ENCODE measurements at regions not wholly inside any gene's neighbourhood (a gene's known extent, or its start where the extent isn't known, plus 50 kb on each side); places are given as distances from the start of the nearest gene placed in this dataset.
"Not testable (repeated sequence)": the region's sequence is repeated elsewhere in the genome, so short reads cannot be mapped to it uniquely, and the experiment has no call there.

- ChIA-PET POLR2A (no interaction called here), CTCF (no interaction called here)
- TF ChIP-seq ARNT (IDR thresholded peaks at IDR 0.05): no peak
- no peak for TF ChIP-seq SUZ12 (IDR thresholded peaks at IDR 0.05)
- no peak for TF ChIP-seq L3MBTL2 (conservative IDR thresholded peaks at IDR 0.05)
- no peak for TF ChIP-seq FOXK2 (IDR thresholded peaks at IDR 0.05)
- TF ChIP-seq SP1 (IDR thresholded peaks at IDR 0.05): no peak
- no peak for TF ChIP-seq FOXM1 (IDR thresholded peaks at IDR 0.05; ENCODE audit: borderline replicate concordance)
- no peak for TF ChIP-seq ZNF384 (IDR thresholded peaks at IDR 0.05)
- no peak for DNase-seq (ENCODE audit: extremely low spot score)
These were observed 63.8 kb downstream of the SOWAHC start for GRCh38 chr2:109677835-109678580.

- DNase-seq (ENCODE audit: extremely low spot score); POLR2A ChIA-PET; CTCF ChIA-PET: not testable (repeated sequence)
These were observed 64.6 kb downstream of the SOWAHC start for GRCh38 chr2:109678724-109679201.

DNA sequence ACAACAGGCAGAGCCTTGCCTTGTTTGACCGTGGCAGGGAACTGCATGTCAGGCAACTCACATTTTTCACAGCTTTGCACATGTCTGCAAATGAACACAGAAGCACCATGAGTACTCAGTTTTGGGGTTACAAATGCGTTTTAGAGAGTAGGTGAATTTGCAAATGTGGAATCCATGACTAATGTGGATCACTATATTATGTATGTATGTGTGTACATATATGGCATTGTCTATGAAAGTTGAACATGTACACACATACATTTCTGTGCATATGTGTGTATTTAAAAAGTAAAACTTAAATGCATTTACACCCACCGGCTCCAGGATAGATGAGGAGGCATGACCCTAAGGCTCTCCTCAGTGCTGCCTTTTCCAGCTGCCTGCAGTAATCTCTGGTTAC is 65.1 kb downstream of the SOWAHC start:
- no peak for DNase-seq (ENCODE audit: extremely low spot score)
- CTCF ChIA-PET: no interaction called here
- no peak for TF ChIP-seq FOXA1 (IDR thresholded peaks at IDR 0.05)
- TF ChIP-seq LEF1 (IDR thresholded peaks at IDR 0.05; ENCODE audit: borderline replicate concordance): no peak
- no peak for TF ChIP-seq FOXK2 (IDR thresholded peaks at IDR 0.05)
- no peak for TF ChIP-seq FOXM1 (IDR thresholded peaks at IDR 0.05; ENCODE audit: borderline replicate concordance)
- no peak for TF ChIP-seq ELF4 (IDR thresholded peaks at IDR 0.05)
- TF ChIP-seq BHLHE40 (IDR thresholded peaks at IDR 0.05; ENCODE audit: borderline replicate concordance): no peak
- no peak for TF ChIP-seq NFRKB (IDR thresholded peaks at IDR 0.05)
- TF ChIP-seq ZNF384 (IDR thresholded peaks at IDR 0.05): no peak
- no peak for TF ChIP-seq CTBP1 (IDR thresholded peaks at IDR 0.05; ENCODE audit: borderline replicate concordance)
- TF ChIP-seq SP1 (IDR thresholded peaks at IDR 0.05): no peak
- TF ChIP-seq L3MBTL2 (conservative IDR thresholded peaks at IDR 0.05): no peak
- TF ChIP-seq ARNT (IDR thresholded peaks at IDR 0.05): no peak
- TF ChIP-seq HDGF (IDR thresholded peaks at IDR 0.05; ENCODE audit: borderline replicate concordance): no peak
- TF ChIP-seq, protein P1, sequence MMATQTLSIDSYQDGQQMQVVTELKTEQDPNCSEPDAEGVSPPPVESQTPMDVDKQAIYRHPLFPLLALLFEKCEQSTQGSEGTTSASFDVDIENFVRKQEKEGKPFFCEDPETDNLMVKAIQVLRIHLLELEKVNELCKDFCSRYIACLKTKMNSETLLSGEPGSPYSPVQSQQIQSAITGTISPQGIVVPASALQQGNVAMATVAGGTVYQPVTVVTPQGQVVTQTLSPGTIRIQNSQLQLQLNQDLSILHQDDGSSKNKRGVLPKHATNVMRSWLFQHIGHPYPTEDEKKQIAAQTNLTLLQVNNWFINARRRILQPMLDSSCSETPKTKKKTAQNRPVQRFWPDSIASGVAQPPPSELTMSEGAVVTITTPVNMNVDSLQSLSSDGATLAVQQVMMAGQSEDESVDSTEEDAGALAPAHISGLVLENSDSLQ (IDR thresholded peaks at IDR 0.05): no peak
- no peak for TF ChIP-seq TARDBP (IDR thresholded peaks at IDR 0.05)
- no peak for TF ChIP-seq SUZ12 (IDR thresholded peaks at IDR 0.05)
- POLR2A ChIA-PET: no interaction called here

- ChIA-PET POLR2A (no interaction called here), CTCF (no interaction called here)
- TF ChIP-seq, protein P1 (IDR thresholded peaks at IDR 0.05): no peak
- TF ChIP-seq BHLHE40 (IDR thresholded peaks at IDR 0.05; ENCODE audit: borderline replicate concordance) (no peak), SUZ12 (IDR thresholded peaks at IDR 0.05) (no peak), ELF4 (IDR thresholded peaks at IDR 0.05) (no peak), HDGF (IDR thresholded peaks at IDR 0.05; ENCODE audit: borderline replicate concordance) (no peak), NFRKB (IDR thresholded peaks at IDR 0.05) (no peak), FOXM1 (IDR thresholded peaks at IDR 0.05; ENCODE audit: borderline replicate concordance) (no peak), FOXA1 (IDR thresholded peaks at IDR 0.05) (no peak), L3MBTL2 (conservative IDR thresholded peaks at IDR 0.05) (no peak), LEF1 (IDR thresholded peaks at IDR 0.05; ENCODE audit: borderline replicate concordance) (no peak), SP1 (IDR thresholded peaks at IDR 0.05) (no peak), ARNT (IDR thresholded peaks at IDR 0.05) (no peak), TARDBP (IDR thresholded peaks at IDR 0.05) (no peak), CTBP1 (IDR thresholded peaks at IDR 0.05; ENCODE audit: borderline replicate concordance) (no peak), ZNF384 (IDR thresholded peaks at IDR 0.05) (no peak), FOXK2 (IDR thresholded peaks at IDR 0.05) (no peak)
- DNase-seq (ENCODE audit: extremely low spot score): no peak
These were observed 65.5 kb downstream of the SOWAHC start for GRCh38 chr2:109679626-109680025.

DNA sequence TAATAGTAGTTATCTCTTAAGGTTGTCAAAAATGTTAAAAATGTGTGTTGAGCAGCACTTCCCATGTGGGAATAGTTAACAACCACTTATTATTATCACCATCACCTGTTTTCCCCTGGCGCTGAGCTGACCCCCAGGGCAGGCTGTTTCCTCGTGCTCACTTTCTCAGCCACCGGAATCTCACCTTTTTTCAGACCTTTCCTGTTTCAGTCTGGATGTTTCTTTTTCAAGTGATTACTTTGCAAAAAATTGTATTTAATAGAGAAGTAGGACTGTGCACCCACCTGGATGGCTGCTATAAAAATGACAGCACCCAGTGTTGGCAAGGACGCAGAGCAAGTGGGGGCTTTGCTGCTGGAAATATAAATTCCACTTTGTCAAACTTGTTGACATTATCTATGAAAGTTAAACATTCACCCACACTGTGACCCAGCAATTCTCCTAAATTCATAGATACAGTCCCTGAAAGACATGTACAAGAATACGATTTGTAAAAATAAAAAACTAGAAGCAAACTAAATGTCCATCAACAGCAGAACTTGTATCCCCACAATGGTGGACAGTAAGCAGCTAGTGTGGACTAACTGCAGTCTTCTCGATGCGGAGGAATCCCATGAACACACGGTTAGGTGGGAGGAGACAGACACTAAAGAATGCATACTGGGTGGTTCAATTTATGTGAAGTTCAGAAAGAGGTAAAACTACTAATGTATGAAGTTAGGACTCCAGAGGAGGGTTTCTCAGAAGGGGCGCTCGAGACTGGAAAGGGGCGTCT is 66.5 kb downstream of the SOWAHC start:
- TF ChIP-seq FOXA1 (IDR thresholded peaks at IDR 0.05) (no peak), BHLHE40 (IDR thresholded peaks at IDR 0.05; ENCODE audit: borderline replicate concordance) (no peak), L3MBTL2 (conservative IDR thresholded peaks at IDR 0.05) (no peak), TARDBP (IDR thresholded peaks at IDR 0.05) (no peak), FOXK2 (IDR thresholded peaks at IDR 0.05) (no peak), CTBP1 (IDR thresholded peaks at IDR 0.05; ENCODE audit: borderline replicate concordance) (no peak), HDGF (IDR thresholded peaks at IDR 0.05; ENCODE audit: borderline replicate concordance) (no peak), ZNF384 (IDR thresholded peaks at IDR 0.05) (no peak), ARNT (IDR thresholded peaks at IDR 0.05) (no peak), NFRKB (IDR thresholded peaks at IDR 0.05) (no peak), SUZ12 (IDR thresholded peaks at IDR 0.05) (no peak), SP1 (IDR thresholded peaks at IDR 0.05) (no peak)
- TF ChIP-seq, protein P1 (IDR thresholded peaks at IDR 0.05): no peak
- DNase-seq (ENCODE audit: extremely low spot score): no peak
- POLR2A ChIA-PET: no interaction called here
- CTCF ChIA-PET: no interaction called here
